HG03175 (cell line): ENCODE measurements at regions not wholly inside any gene's neighbourhood (a gene's known extent, or its start where the extent isn't known, plus 50 kb on each side); places are given as distances from the start of the nearest gene placed in this dataset.

ENCODE experiments used
- ATAC-seq: cut with Tn5 transposase; IDR thresholded peaks from one replicate; pipeline ENCODE4 v1.9.1; 2021; ENCODE audit warnings: mild to moderate bottlenecking, moderate library complexity; ENCODE audit not compliant: unreplicated experiment

GRCh38 chrY:15478348-15478963 is 954.1 kb downstream of the NLGN4Y start:
- ATAC-seq: no peak

GRCh38 chrY:15500536-15500935 is 976.2 kb downstream of the NLGN4Y start:
- ATAC-seq: no peak

GRCh38 chrY:15501181-15501580 is 976.9 kb downstream of the NLGN4Y start:
- no peak for ATAC-seq

- no peak for ATAC-seq
Observed at GRCh38 chrY:15510288-15510687, 986.0 kb downstream of the NLGN4Y start.

GRCh38 chrY:15510984-15511650 is 986.8 kb downstream of the NLGN4Y start:
- no peak for ATAC-seq

GRCh38 chrY:15535131-15535530 is 1010.8 kb downstream of the NLGN4Y start:
- ATAC-seq: no peak

GRCh38 chrY:15535784-15536511 is 1011.6 kb downstream of the NLGN4Y start:
- no peak for ATAC-seq

- ATAC-seq: no peak
Observed at GRCh38 chrY:15540516-15540915, 1016.2 kb downstream of the NLGN4Y start.

- no peak for ATAC-seq
Observed at GRCh38 chrY:15546177-15546754, 1021.9 kb downstream of the NLGN4Y start.

GRCh38 chrY:15552074-15552473 is 1027.7 kb downstream of the NLGN4Y start:
- ATAC-seq: no peak

- ATAC-seq: no peak
Observed at GRCh38 chrY:15554991-15555390, 1030.7 kb downstream of the NLGN4Y start.

- no peak for ATAC-seq
Observed at GRCh38 chrY:15559169-15559568, 1034.8 kb downstream of the NLGN4Y start.

- no peak for ATAC-seq
Observed at GRCh38 chrY:15560840-15561239, 1036.5 kb downstream of the NLGN4Y start.

GRCh38 chrY:15561501-15562289 is 1037.4 kb downstream of the NLGN4Y start:
- no peak for ATAC-seq

- no peak for ATAC-seq
Observed at GRCh38 chrY:15577886-15578285, 1053.6 kb downstream of the NLGN4Y start.

- ATAC-seq: no peak
Observed at GRCh38 chrY:15578761-15579160, 1054.4 kb downstream of the NLGN4Y start.

GRCh38 chrY:15579245-15579644 is 1054.9 kb downstream of the NLGN4Y start:
- ATAC-seq: no peak

GRCh38 chrY:15583111-15583510 is 1058.8 kb downstream of the NLGN4Y start:
- no peak for ATAC-seq

- no peak for ATAC-seq
Observed at GRCh38 chrY:15592957-15593356, 1068.6 kb downstream of the NLGN4Y start.

- no peak for ATAC-seq
Observed at GRCh38 chrY:15593476-15594160, 1069.3 kb downstream of the NLGN4Y start.
